H1 (cell line): ENCODE measurements at regions not wholly inside any gene's neighbourhood (a gene's known extent, or its start where the extent isn't known, plus 50 kb on each side); places are given as distances from the start of the nearest gene placed in this dataset.

Experiments
- CHD7 ChIP-seq: fragments of 300-600 bp; sonication (generic); IDR thresholded peaks from 2 replicates; pipeline ENCODE4 v1.7.1; 2012; ENCODE audit warnings: low read length, moderate library complexity, mild to moderate bottlenecking, inconsistent platforms; ENCODE audit not compliant: insufficient replicate concordance
- CREB1 ChIP-seq: IDR thresholded peaks from 2 replicates; pipeline ENCODE4 v1.6.1; 2012; ENCODE audit warnings: inconsistent platforms
- E2F6 ChIP-seq: IDR thresholded peaks from 2 replicates; pipeline ENCODE4 v1.6.1; 2012; ENCODE audit warnings: inconsistent platforms
- EGR1 ChIP-seq: IDR thresholded peaks from 2 replicates; pipeline ENCODE4 v1.6.1; 2011; ENCODE audit warnings: low read depth, low read length, borderline replicate concordance
- EP300 ChIP-seq, 2 experiments: IDR thresholded peaks; 1 replicate in 1 of 2; 2 replicates in 1 of 2; pipeline ENCODE4 v1.6.1; 2011 to 2012; ENCODE audit warnings: low read depth in 2 of 2, low read length in 2 of 2, mild to moderate bottlenecking in 2 of 2, borderline replicate concordance in 1 of 2, inconsistent platforms in 1 of 2, moderate library complexity in 1 of 2
- EZH2 ChIP-seq: fragments of 200-600 bp; sonication (generic); IDR thresholded peaks from 2 replicates; pipeline ENCODE4 v1.7.1; 2012; ENCODE audit warnings: low read depth, mild to moderate bottlenecking, moderate library complexity, low read length, inconsistent platforms; ENCODE audit not compliant: severe bottlenecking
- JUND ChIP-seq: IDR thresholded peaks from 2 replicates; pipeline ENCODE4 v1.6.1; 2011; ENCODE audit warnings: mild to moderate bottlenecking, improper control_type of control experiment, low read length
- SP2 ChIP-seq: IDR thresholded peaks from 2 replicates; pipeline ENCODE4 v1.6.1; 2012; ENCODE audit warnings: mild to moderate bottlenecking, low read length, inconsistent platforms
- TBP ChIP-seq: IDR thresholded peaks from 2 replicates; pipeline ENCODE4 v1.6.1; 2011; ENCODE audit warnings: low read depth, low read length, improper control_type of control experiment
- TEAD4 ChIP-seq: IDR thresholded peaks from 2 replicates; pipeline ENCODE4 v1.6.1; 2012; ENCODE audit warnings: low read depth, low read length, inconsistent platforms, mixed read lengths

- TF ChIP-seq CHD7 (no peak), EZH2 (no peak), E2F6 (no peak), EGR1 (no peak), SP2 (no peak), JUND (no peak), TBP (no peak), CREB1 (no peak), EP300 (IDR thresholded peaks at IDR 0.05; ENCODE audit: borderline replicate concordance in 1 of 2, low read depth in 2 of 2, low read length in 2 of 2) (no peak), TEAD4 (no peak)
Measured at GRCh38 chr5:135239453-135240282, 159.4 kb downstream of the MACROH2A1 start (continued).
